Caco-2 (cell line): ENCODE measurements at regions not wholly inside any gene's neighbourhood (a gene's known extent, or its start where the extent isn't known, plus 50 kb on each side); places are given as distances from the start of the nearest gene placed in this dataset.
"Not testable (repeated sequence)": the region's sequence is repeated elsewhere in the genome, so short reads cannot be mapped to it uniquely, and the experiment has no call there.

Experiments
- BruUV-seq: library from RNA; stranded (reverse); fragments of 400-500 nt; replicated peaks from 2 replicates; lab custom pipeline; 2021; lab: Mats Ljungman, UMichigan
- CTCF ChIA-PET: fragments of 300-600 bp; sonication (Branson Sonifier 250); formaldehyde crosslinking; loops from one replicate; lab custom pipeline; 2022; ENCODE audit warnings: antibody characterized with exemption; lab: Charles Lee
- POLR2A ChIA-PET: fragments of 300-600 bp; sonication (Branson Sonifier 250); formaldehyde crosslinking; loops from one replicate; lab custom pipeline; 2022; ENCODE audit warnings: antibody characterized with exemption; lab: Charles Lee
- DNase-seq, 2 experiments: peaks; one replicate each; pipeline versions ENCODE4 v3.0.0 to v3.0.0-alpha.2; 2020 to 2022
- H3K27me3 ChIP-seq: replicated peaks from 2 replicates; pipeline ENCODE4 v1.6.0; 2011; ENCODE audit warnings: low read length; ENCODE audit not compliant: control insufficient read depth, insufficient read depth
- H3K36me3 ChIP-seq: 2 replicates; pipeline ENCODE4 v1.5.1; 2011; ENCODE audit warnings: low read length; ENCODE audit not compliant: control insufficient read depth, insufficient read depth
- H3K4me1 ChIP-seq: fragments of 250-450 bp; sonication (Bioruptor Pico); 2 replicates; pipeline ENCODE4 v1.5.1; 2020; ENCODE audit warnings: mild to moderate bottlenecking
- H3K4me3 ChIP-seq: 2 replicates; pipeline ENCODE4 v1.5.1; 2011; ENCODE audit warnings: low read depth, mild to moderate bottlenecking, control low read depth, low read length
- H3K9me3 ChIP-seq: fragments of 250-450 bp; sonication (Bioruptor Pico); 2 replicates; pipeline ENCODE4 v1.5.1; 2020; ENCODE audit warnings: mild to moderate bottlenecking, moderate library complexity
- H3K27ac Mint-ChIP-seq: one replicate; pipeline ENCODE4 v1.8.0; 2022; ENCODE audit warnings: mixed read lengths; ENCODE audit not compliant: unreplicated experiment
- H3K27me3 Mint-ChIP-seq: one replicate; pipeline ENCODE4 v1.8.0; 2022; ENCODE audit warnings: mixed read lengths; ENCODE audit not compliant: insufficient read depth, unreplicated experiment
- H3K36me3 Mint-ChIP-seq: one replicate; pipeline ENCODE4 v1.8.0; 2022; ENCODE audit warnings: mild to moderate bottlenecking, mixed read lengths; ENCODE audit not compliant: insufficient read depth, unreplicated experiment
- H3K4me1 Mint-ChIP-seq: one replicate; pipeline ENCODE4 v1.8.0; 2022; ENCODE audit warnings: low read depth, mixed read lengths; ENCODE audit not compliant: unreplicated experiment
- H3K4me3 Mint-ChIP-seq: one replicate; pipeline ENCODE4 v1.8.0; 2022; ENCODE audit warnings: mild to moderate bottlenecking, moderate library complexity, mixed read lengths; ENCODE audit not compliant: unreplicated experiment
- H3K9me3 Mint-ChIP-seq: one replicate; pipeline ENCODE4 v1.8.0; 2022; ENCODE audit warnings: mixed read lengths; ENCODE audit not compliant: unreplicated experiment
- CTCF ChIP-seq, 2 experiments: fragments of 200-600 bp in 1 of 2; IDR thresholded peaks; 1 replicate in 1 of 2; 2 replicates in 1 of 2; pipeline versions ENCODE4 v1.5.1 to v1.8.0; 2011 to 2022; ENCODE audit warnings: antibody characterized with exemption in 1 of 2, control low read depth in 1 of 2, inconsistent platforms in 1 of 2, low read depth in 1 of 2, low read length in 1 of 2, mild to moderate bottlenecking in 1 of 2, moderate library complexity in 1 of 2; ENCODE audit not compliant: insufficient read depth in 1 of 2, severe bottlenecking in 1 of 2, unreplicated experiment in 1 of 2
- intact Hi-C: fragments of 100-400 bp; cut with micrococcal nuclease; formaldehyde crosslinking; loops from one replicate; pipeline ENCODE4 v1.10.0; 2022; ENCODE audit not compliant: unreplicated experiment

GRCh38 chr14:86321151-86321550 is 791.2 kb downstream of the FLRT2 start:
- Mint-ChIP-seq H3K36me3 (no peaks in the 10 kb centered on the region), H3K4me1 (no peaks in the 10 kb centered on the region), H3K9me3 (no peaks in the 10 kb centered on the region), H3K27ac (no peak overlapping the region), H3K4me3 (no peak overlapping the region), H3K27me3 (no peaks in the 10 kb centered on the region)
- intact Hi-C loops: no loop called here
- Histone ChIP-seq H3K9me3 (no peaks in the 10 kb centered on the region), H3K4me3 (no peak overlapping the region), H3K27me3 (no peaks in the 10 kb centered on the region), H3K36me3 (no peaks in the 10 kb centered on the region), H3K4me1 (no peaks in the 10 kb centered on the region)
- DNase-seq: no peak
- ChIA-PET POLR2A (no interaction called here), CTCF (no interaction called here)
- no TSS peak for BruUV-seq
- no peak for TF ChIP-seq CTCF (IDR thresholded peaks at IDR 0.05; ENCODE audit: insufficient read depth in 1 of 2, low read depth in 1 of 2, low read length in 1 of 2, severe bottlenecking in 1 of 2, unreplicated experiment in 1 of 2)

- H3K27me3 Mint-ChIP-seq, H3K36me3 Mint-ChIP-seq, H3K36me3 ChIP-seq, POLR2A ChIA-PET, DNase-seq, H3K4me1 ChIP-seq, H3K4me3 Mint-ChIP-seq, H3K4me3 ChIP-seq, H3K27ac Mint-ChIP-seq, H3K27me3 ChIP-seq, H3K9me3 Mint-ChIP-seq, BruUV-seq, CTCF ChIA-PET, H3K9me3 ChIP-seq, intact Hi-C loops, H3K4me1 Mint-ChIP-seq: not testable (repeated sequence)
Measured at GRCh38 chr14:86312154-86312665, 782.3 kb downstream of the FLRT2 start.

GRCh38 chr14:86311151-86311550 is 781.2 kb downstream of the FLRT2 start:
- Histone ChIP-seq H3K4me1 (no peaks in the 10 kb centered on the region), H3K27me3 (no peaks in the 10 kb centered on the region), H3K36me3 (no peaks in the 10 kb centered on the region), H3K9me3 (0 out of 2 replicates have a peak, but pooled peaks cover 3% of the 10 kb centered on the region), H3K4me3 (no peak overlapping the region)
- Mint-ChIP-seq H3K4me3 (no peak overlapping the region), H3K36me3 (no peaks in the 10 kb centered on the region), H3K27me3 (peaks cover 5% of the 10 kb centered on the region), H3K27ac (no peak overlapping the region), H3K9me3 (peaks cover 9% of the 10 kb centered on the region), H3K4me1 (no peaks in the 10 kb centered on the region)
- BruUV-seq: no TSS peak
- no peak for TF ChIP-seq CTCF (IDR thresholded peaks at IDR 0.05; ENCODE audit: insufficient read depth in 1 of 2, low read depth in 1 of 2, low read length in 1 of 2, severe bottlenecking in 1 of 2, unreplicated experiment in 1 of 2)
- ChIA-PET CTCF (no interaction called here), POLR2A (no interaction called here)
- intact Hi-C loops: no loop called here
- no peak for DNase-seq

- Mint-ChIP-seq H3K9me3 (peaks cover 9% of the 10 kb centered on the region), H3K27me3 (peaks cover 5% of the 10 kb centered on the region), H3K36me3 (no peaks in the 10 kb centered on the region), H3K27ac (no peak overlapping the region), H3K4me3 (no peak overlapping the region), H3K4me1 (no peaks in the 10 kb centered on the region)
- H3K4me3 ChIP-seq: no peak overlapping the region
- H3K36me3 ChIP-seq: no peaks in the 10 kb centered on the region
- ChIA-PET POLR2A (no interaction called here), CTCF (no interaction called here)
- TF ChIP-seq CTCF (IDR thresholded peaks at IDR 0.05; ENCODE audit: insufficient read depth in 1 of 2, low read depth in 1 of 2, low read length in 1 of 2, severe bottlenecking in 1 of 2, unreplicated experiment in 1 of 2): no peak
- no TSS peak for BruUV-seq
- intact Hi-C loops: no loop called here
- no peaks in the 10 kb centered on the region for H3K27me3 ChIP-seq
- DNase-seq: no peak
- 0 out of 2 replicates have a peak, but pooled peaks cover 3% of the 10 kb centered on the region for H3K9me3 ChIP-seq
- no peaks in the 10 kb centered on the region for H3K4me1 ChIP-seq
Measured at GRCh38 chr14:86310611-86311010, 780.7 kb downstream of the FLRT2 start.
